ENCODE measurements at regions not wholly inside any gene's neighbourhood (a gene's known extent, or its start where the extent isn't known, plus 50 kb on each side); places are given as distances from the start of the nearest gene placed in this dataset.

- Histone ChIP-seq H3K4me3 (no peak overlapping the region), H3K4me1 (peaks cover 0 to 73% (median 40%) of the 10 kb centered on the region in 12 donors), H3K36me3 (peaks cover 0 to 4% (median 0%) of the 10 kb centered on the region in 9 donors), H3K27ac (no peak overlapping the region), H3K9me3 (no peaks in the 10 kb centered on the region), H3K27me3 (no peaks in the 10 kb centered on the region)
- DNase-seq (no peak), ATAC-seq (no peak)
- WGBS, 4 donors: 53 to 93% (median 93%) methylated on average over 3 of the region's 3 CpGs
- intact Hi-C loops (cut with DNase I): loop anchor here in 1 of 10 donors (5.0 kb wide), 1 partner anchor 39 kb away; no protein-coding TSS in a partner anchor
- TF ChIP-seq POLR2A (IDR thresholded peaks at IDR 0.05) (no peak), CTCF (IDR thresholded peaks at IDR 0.05) (no peak)
Measured at GRCh38 chr1:201606096-201606495, 67.2 kb downstream of the NAV1 start.

GRCh38 chr1:201606623-201607022 lies 67.7 kb downstream of the NAV1 start:
- no peaks in the 10 kb centered on the region for H3K9me3 ChIP-seq
- H3K36me3 ChIP-seq: peaks cover 0 to 4% (median 0%) of the 10 kb centered on the region in 9 donors
- intact Hi-C loops (cut with DNase I): loop anchor here in 1 of 10 donors (5.0 kb wide), 1 partner anchor 39 kb away; no protein-coding TSS in a partner anchor
- DNase-seq (no peak), ATAC-seq (no peak)
- H3K4me1 ChIP-seq: peaks cover 0 to 73% (median 40%) of the 10 kb centered on the region in 12 donors
- H3K27ac ChIP-seq: no peak overlapping the region
- H3K4me3 ChIP-seq: no peak overlapping the region
- 39 to 60% (median 51%) methylated on average over 1 of the region's 1 CpG for WGBS, 4 donors
- H3K27me3 ChIP-seq: no peaks in the 10 kb centered on the region
- no peak for TF ChIP-seq CTCF (IDR thresholded peaks at IDR 0.05)
- no peak for TF ChIP-seq POLR2A (IDR thresholded peaks at IDR 0.05)

- DNase-seq (peak in 1 of 5 donors; percentile 53), ATAC-seq (peak in 3 of 4 donors; percentile 22 to 75 (median 56))
- Histone ChIP-seq H3K4me3 (no peak overlapping the region), H3K9me3 (no peaks in the 10 kb centered on the region), H3K27ac (no peak overlapping the region), H3K27me3 (no peaks in the 10 kb centered on the region), H3K4me1 (peaks cover 0 to 56% (median 35%) of the 10 kb centered on the region in 12 donors), H3K36me3 (peaks cover 0 to 4% (median 0%) of the 10 kb centered on the region in 9 donors)
- intact Hi-C loops (cut with DNase I): loop anchor here in 1 of 10 donors (5.0 kb wide), 1 partner anchor 42 kb away; no protein-coding TSS in a partner anchor
- WGBS, 4 donors: 54 to 71% (median 61%) methylated on average over 7 to 11 of the region's 11 CpGs
- TF ChIP-seq POLR2A (IDR thresholded peaks at IDR 0.05) (no peak), CTCF (IDR thresholded peaks at IDR 0.05) (no peak)
Measured at GRCh38 chr1:201608635-201609395, 69.9 kb downstream of the NAV1 start.

GRCh38 chr1:201609661-201610318 lies 70.9 kb downstream of the NAV1 start:
- intact Hi-C loops (cut with DNase I): loop anchor here in 1 of 10 donors (5.0 kb wide), 1 partner anchor 42 kb away; no protein-coding TSS in a partner anchor
- TF ChIP-seq POLR2A (IDR thresholded peaks at IDR 0.05) (no peak), CTCF (IDR thresholded peaks at IDR 0.05) (no peak)
- Histone ChIP-seq H3K9me3 (no peaks in the 10 kb centered on the region), H3K36me3 (peaks cover 0 to 4% (median 0%) of the 10 kb centered on the region in 9 donors), H3K27me3 (no peaks in the 10 kb centered on the region), H3K4me1 (peaks cover 5 to 57% (median 39%) of the 10 kb centered on the region in 12 donors), H3K27ac (no peak overlapping the region), H3K4me3 (no peak overlapping the region)
- WGBS, 4 donors: 81 to 92% (median 86%) methylated on average over 5 of the region's 5 CpGs
- DNase-seq (no peak), ATAC-seq (no peak)
